Endothelial cell of umbilical vein (primary cell): ENCODE measurements at regions not wholly inside any gene's neighbourhood (a gene's known extent, or its start where the extent isn't known, plus 50 kb on each side); places are given as distances from the start of the nearest gene placed in this dataset.

ENCODE experiments used
- CTCF ChIP-seq, 2 donors: IDR thresholded peaks; 1 replicate in 1 of 2; 2 replicates in 1 of 2; pipeline ENCODE4 v1.5.1; 2011; ENCODE audit warnings: low read length in 2 of 2, mild to moderate bottlenecking in 2 of 2, moderate library complexity in 2 of 2, control low read depth in 1 of 2, inconsistent platforms in 1 of 2, low read depth in 1 of 2; ENCODE audit not compliant: insufficient read depth in 1 of 2; ENCODE audit errors: extremely low read depth in 1 of 2
- EZH2 ChIP-seq: IDR thresholded peaks from 2 replicates; pipeline ENCODE4 v1.6.1; 2012; ENCODE audit warnings: borderline replicate concordance, low read depth, mild to moderate bottlenecking, moderate library complexity, low read length, inconsistent platforms; ENCODE audit not compliant: severe bottlenecking
- FOS ChIP-seq: IDR thresholded peaks from 2 replicates; pipeline ENCODE4 v1.6.1; 2011; ENCODE audit warnings: mild to moderate bottlenecking, low read length, moderate library complexity, borderline replicate concordance; ENCODE audit not compliant: insufficient read depth
- GATA2 ChIP-seq: IDR thresholded peaks from 2 replicates; pipeline ENCODE4 v1.7.0; 2011; ENCODE audit warnings: low read depth, mild to moderate bottlenecking, moderate library complexity, mixed read lengths, low read length; ENCODE audit not compliant: insufficient read length, insufficient read depth
- JUN ChIP-seq: IDR thresholded peaks from 2 replicates; pipeline ENCODE4 v1.6.1; 2011; ENCODE audit warnings: borderline replicate concordance, low read depth; ENCODE audit not compliant: insufficient read length, insufficient read depth
- MAX ChIP-seq: IDR thresholded peaks from 2 replicates; pipeline ENCODE4 v1.6.1; 2011; ENCODE audit not compliant: insufficient read depth, insufficient read length
- MYC ChIP-seq: IDR thresholded peaks from one replicate; pipeline ENCODE4 v1.6.1; 2011; ENCODE audit warnings: mild to moderate bottlenecking, low read depth, low read length
- POLR2A ChIP-seq: IDR thresholded peaks from 2 replicates; pipeline ENCODE4 v1.6.1; 2012; ENCODE audit warnings: low read depth, mild to moderate bottlenecking, control low read depth, low read length
- POLR2AphosphoS5 ChIP-seq: IDR thresholded peaks from 2 replicates; pipeline ENCODE4 v1.6.1; 2012; ENCODE audit warnings: low read depth, mild to moderate bottlenecking, control low read depth, low read length, moderate library complexity; ENCODE audit not compliant: insufficient read depth

DNA sequence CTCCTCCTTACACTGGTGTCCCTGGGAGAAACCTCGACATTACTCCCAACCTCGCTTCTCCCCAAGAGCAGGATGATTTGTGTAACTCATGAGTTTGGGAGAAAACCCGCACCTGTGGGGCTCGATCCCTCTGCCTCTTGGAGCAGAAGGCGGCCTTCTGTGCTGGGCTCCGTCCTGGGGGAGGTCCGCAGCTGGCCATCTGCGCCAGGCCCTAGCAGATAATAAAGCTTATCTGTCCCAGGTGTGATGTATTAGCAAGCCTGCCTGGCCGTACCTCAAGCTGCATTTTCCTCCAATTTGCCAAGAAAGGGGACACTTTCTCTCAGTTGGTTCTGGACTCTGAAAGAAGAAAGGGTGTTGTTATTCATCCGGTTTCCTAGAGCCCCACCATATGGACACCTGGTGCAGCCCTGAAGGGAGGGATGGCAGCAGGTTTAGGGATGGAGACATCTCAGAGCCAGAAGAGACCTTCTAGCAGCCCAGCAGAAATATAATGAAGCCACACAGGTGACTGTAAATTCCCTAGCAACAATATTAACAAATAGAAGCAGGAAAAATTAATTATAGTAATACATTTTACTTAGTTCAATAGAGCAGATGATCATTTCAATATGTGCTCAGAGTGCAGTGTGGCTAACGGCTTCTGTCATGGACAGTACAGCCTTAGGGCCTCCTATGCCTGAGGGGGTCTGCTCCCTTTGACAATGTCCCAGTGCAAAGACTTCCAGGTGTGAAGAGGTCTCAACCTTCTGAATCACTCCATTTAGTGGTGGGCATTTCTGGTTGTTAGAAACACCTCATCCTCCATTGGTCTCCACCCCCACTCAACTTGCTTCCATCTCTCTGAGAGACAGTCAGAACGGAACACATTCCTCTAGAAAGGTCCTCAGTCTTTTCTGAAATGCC, 94.8 kb downstream of the CPN2 start:
- TF ChIP-seq CTCF (IDR thresholded peaks at IDR 0.05; ENCODE audit: extremely low read depth in 1 of 2, insufficient read depth in 1 of 2, low read depth in 1 of 2, low read length in 2 of 2) (no peak), MAX (no peak), EZH2 (no peak), JUN (no peak), POLR2A (no peak), MYC (no peak), POLR2AphosphoS5 (no peak), FOS (no peak), GATA2 (no peak)
